Gastroesophageal sphincter (tissue), 3 donors: ENCODE measurements at regions not wholly inside any gene's neighbourhood (a gene's known extent, or its start where the extent isn't known, plus 50 kb on each side); places are given as distances from the start of the nearest gene placed in this dataset.
"Not testable (repeated sequence)": the region's sequence is repeated elsewhere in the genome, so short reads cannot be mapped to it uniquely, and the experiment has no call there.

Experiments used
- CTCF ChIP-seq, 4 experiments: fragments of 200-600 bp in 2 of 4; fragments of 450-650 bp in 2 of 4; sonication (generic) in 1 of 4; IDR thresholded peaks; one replicate each; pipeline ENCODE4 v1.5.1; 2017 to 2019; ENCODE audit warnings: antibody characterized with exemption in 4 of 4, mild to moderate bottlenecking in 2 of 4, moderate library complexity in 2 of 4
- POLR2A ChIP-seq, 2 donors: fragments of 450-650 bp; IDR thresholded peaks; one replicate each; pipeline ENCODE4 v1.6.1; 2017; ENCODE audit warnings: antibody characterized with exemption in 2 of 2, mild to moderate bottlenecking in 2 of 2, moderate library complexity in 1 of 2

- not testable (repeated sequence) for TF ChIP-seq CTCF, POLR2A (IDR thresholded peaks at IDR 0.05)
Observed at GRCh38 chr10:8868924-8869323, 814.4 kb downstream of the GATA3 start.
